A673 (cell line): ENCODE measurements at regions not wholly inside any gene's neighbourhood (a gene's known extent, or its start where the extent isn't known, plus 50 kb on each side); places are given as distances from the start of the nearest gene placed in this dataset.

ENCODE experiments used
- CTCF ChIP-seq: fragments of 300-800, 200-600 bp; sonication (generic); conservative IDR thresholded peaks from 2 replicates; pipeline ENCODE4 v1.5.1; 2017; ENCODE audit warnings: low read depth, mild to moderate bottlenecking, antibody characterized with exemption, low read length, moderate library complexity, mixed read lengths
- EZH2 ChIP-seq: fragments of 200-600 bp; sonication (generic); IDR thresholded peaks from 2 replicates; pipeline ENCODE4 v1.6.1; 2017; ENCODE audit warnings: borderline replicate concordance, low read depth, mild to moderate bottlenecking, mixed read lengths, antibody characterized with exemption, low read length; ENCODE audit not compliant: poor library complexity, severe bottlenecking

DNA sequence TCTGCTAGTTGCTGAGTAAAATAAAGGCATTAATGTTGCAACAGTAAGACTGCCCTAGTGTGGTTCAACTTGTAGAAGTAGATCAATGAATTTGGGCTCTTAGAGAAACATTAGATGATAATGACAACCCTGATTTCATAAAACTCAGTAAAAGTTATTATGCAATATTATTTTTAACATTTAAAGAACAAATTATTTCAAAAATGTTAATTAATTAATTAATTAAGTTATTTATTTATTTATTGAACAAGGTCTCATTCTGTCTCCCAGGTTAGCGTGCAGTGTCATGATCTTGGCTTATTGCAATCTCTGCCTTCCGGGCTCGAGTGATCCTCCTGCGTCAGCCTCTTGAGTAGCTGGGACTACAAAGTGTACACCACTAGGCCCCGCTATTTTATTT, 1016.4 kb downstream of the VRK1 start:
- TF ChIP-seq CTCF = no peak
- TF ChIP-seq EZH2 = no peak
